Loucy (cell line): ENCODE measurements at regions not wholly inside any gene's neighbourhood (a gene's known extent, or its start where the extent isn't known, plus 50 kb on each side); places are given as distances from the start of the nearest gene placed in this dataset.

ENCODE experiments used
- H2AFZ ChIP-seq: fragments of 200-600 bp; sonication (generic); 2 replicates; pipeline ENCODE4 v1.6.0; 2016; ENCODE audit warnings: antibody characterized with exemption, mild to moderate bottlenecking, low read length, moderate library complexity
- H3F3A ChIP-seq: fragments of 200-600 bp; 2 replicates; pipeline ENCODE4 v1.6.0; 2016; ENCODE audit warnings: antibody characterized with exemption, low read depth, mild to moderate bottlenecking
- H3K27me3 ChIP-seq: fragments of 200-600 bp; sonication (generic); 2 replicates; pipeline ENCODE4 v1.6.1; 2014; ENCODE audit warnings: low read length, mild to moderate bottlenecking; ENCODE audit not compliant: insufficient read depth, poor library complexity, severe bottlenecking
- H3K36me3 ChIP-seq: fragments of 200-600 bp; sonication (generic); 2 replicates; pipeline ENCODE4 v1.6.1; 2016; ENCODE audit warnings: low read length; ENCODE audit not compliant: insufficient read depth
- H3K4me1 ChIP-seq: fragments of 200-600 bp; sonication (generic); 2 replicates; pipeline ENCODE4 v1.5.1; 2014; ENCODE audit warnings: low read length, mild to moderate bottlenecking; ENCODE audit not compliant: insufficient read depth, poor library complexity, severe bottlenecking
- H3K4me2 ChIP-seq: fragments of 200-600 bp; sonication (generic); 2 replicates; pipeline ENCODE4 v1.6.0; 2014; ENCODE audit warnings: antibody characterized with exemption, low read length, low read depth, mild to moderate bottlenecking; ENCODE audit not compliant: poor library complexity, severe bottlenecking
- H3K4me3 ChIP-seq: fragments of 200-600 bp; sonication (generic); 2 replicates; pipeline ENCODE4 v1.5.1; 2014; ENCODE audit warnings: low read length, mild to moderate bottlenecking, mixed read lengths; ENCODE audit not compliant: poor library complexity, severe bottlenecking
- H3K79me2 ChIP-seq: fragments of 200-600 bp; sonication (generic); 2 replicates; pipeline ENCODE4 v1.6.1; 2014; ENCODE audit warnings: low read length; ENCODE audit not compliant: insufficient read depth
- H3K9ac ChIP-seq: fragments of 200-600 bp; sonication (generic); 2 replicates; pipeline ENCODE4 v1.6.0; 2014; ENCODE audit warnings: mild to moderate bottlenecking, low read depth, low read length, moderate library complexity; ENCODE audit not compliant: poor library complexity, severe bottlenecking
- H3K9me2 ChIP-seq: fragments of 200-600 bp; sonication (generic); replicated peaks from 2 replicates; pipeline ENCODE4 v1.6.1; 2016; ENCODE audit warnings: low read depth, low read length, mixed read lengths
- H3K9me3 ChIP-seq: fragments of 200-600 bp; sonication (generic); 2 replicates; pipeline ENCODE4 v1.6.1; 2014; ENCODE audit warnings: mild to moderate bottlenecking, antibody characterized with exemption, low read length, low read depth; ENCODE audit not compliant: insufficient read depth
- H4K20me1 ChIP-seq: fragments of 200-600 bp; sonication (generic); 2 replicates; pipeline ENCODE4 v1.6.0; 2014; ENCODE audit warnings: antibody characterized with exemption, low read length, mild to moderate bottlenecking; ENCODE audit not compliant: insufficient read depth, poor library complexity, severe bottlenecking
- CTCF ChIP-seq: fragments of 200-600 bp; sonication (generic); conservative IDR thresholded peaks from 2 replicates; pipeline ENCODE4 v1.5.1; 2014; ENCODE audit warnings: mild to moderate bottlenecking, antibody characterized with exemption, low read length
- EZH2phosphoT487 ChIP-seq: fragments of 200-600 bp; IDR thresholded peaks from 2 replicates; pipeline ENCODE4 v1.6.1; 2018; ENCODE audit warnings: antibody characterized with exemption, mild to moderate bottlenecking, moderate library complexity, borderline replicate concordance

DNA sequence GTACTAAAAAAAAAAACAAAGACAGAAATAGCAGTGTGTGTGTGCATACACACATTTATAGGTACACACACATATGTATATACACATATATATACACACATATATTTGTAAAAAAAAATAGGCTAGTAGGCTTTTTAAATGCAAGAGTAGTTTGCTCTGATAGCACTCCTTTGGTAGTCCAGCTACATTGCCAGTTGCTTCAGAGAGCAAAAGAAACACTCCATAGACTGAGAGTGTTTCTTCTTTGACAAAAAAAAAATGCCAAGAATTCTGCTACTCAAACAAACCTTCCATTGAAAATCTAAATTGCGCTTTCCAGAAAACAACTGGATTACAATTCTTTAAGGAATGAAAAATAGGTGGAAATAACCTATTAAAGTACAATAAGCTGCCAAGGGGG lies 365.9 kb upstream of the GALNT5 start:
- Histone ChIP-seq H3K4me2 (no peak overlapping the region), H4K20me1 (no peaks in the 10 kb centered on the region), H3K4me1 (peaks cover 8% of the 10 kb centered on the region), H3K9me2 (no peaks in the 10 kb centered on the region), H3K79me2 (no peaks in the 10 kb centered on the region), H3K4me3 (no peak overlapping the region), H3F3A (no peaks in the 10 kb centered on the region), H3K36me3 (no peaks in the 10 kb centered on the region), H3K9ac (no peak overlapping the region), H2AFZ (no peak overlapping the region), H3K9me3 (no peaks in the 10 kb centered on the region), H3K27me3 (peaks cover 75% of the 10 kb centered on the region)
- TF ChIP-seq CTCF (no peak), EZH2phosphoT487 (no peak)

DNA sequence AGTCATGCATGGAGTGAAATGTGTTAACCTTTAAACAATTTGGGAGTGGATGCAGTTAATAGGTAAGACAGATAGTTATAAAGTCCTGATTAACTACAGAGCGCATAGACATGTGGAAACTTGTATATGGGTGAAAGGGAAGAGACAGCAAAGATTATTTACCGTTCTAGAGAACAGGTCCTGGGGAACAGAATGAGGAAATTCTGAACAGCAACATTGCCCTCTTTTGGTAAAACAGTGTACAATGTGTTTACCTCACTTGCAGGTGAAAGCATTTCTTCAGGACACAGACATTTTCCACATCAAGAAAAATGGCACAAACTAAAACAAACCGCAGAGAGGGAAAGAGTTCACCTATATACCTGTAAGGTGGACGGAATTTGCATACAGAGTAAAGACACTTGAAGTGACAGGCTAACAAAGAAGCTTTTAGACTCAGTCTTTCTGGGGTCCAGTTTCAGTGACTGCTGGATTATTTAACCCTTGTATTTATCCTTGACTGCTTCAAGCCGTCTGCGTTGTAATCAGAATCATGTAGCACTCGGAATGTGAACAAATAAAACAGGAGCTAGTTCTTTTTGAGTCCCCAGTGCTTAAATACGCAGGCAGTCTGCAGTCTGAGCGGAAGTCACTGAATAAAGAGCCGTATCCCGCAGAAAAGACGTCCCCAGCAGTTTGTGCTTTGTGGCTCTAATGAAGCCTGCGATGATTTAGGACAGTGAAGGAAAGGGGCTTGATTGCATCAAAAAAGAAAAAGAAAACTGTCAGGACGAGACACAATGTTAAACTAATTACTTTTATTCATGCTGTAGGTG lies 364.8 kb upstream of the GALNT5 start:
- Histone ChIP-seq H2AFZ (0 out of 2 replicates have a peak overlapping the region, but pooled peaks have one; percentile 31), H3K9ac (no peak overlapping the region), H3K4me2 (peak overlapping the region; percentile 25)

DNA sequence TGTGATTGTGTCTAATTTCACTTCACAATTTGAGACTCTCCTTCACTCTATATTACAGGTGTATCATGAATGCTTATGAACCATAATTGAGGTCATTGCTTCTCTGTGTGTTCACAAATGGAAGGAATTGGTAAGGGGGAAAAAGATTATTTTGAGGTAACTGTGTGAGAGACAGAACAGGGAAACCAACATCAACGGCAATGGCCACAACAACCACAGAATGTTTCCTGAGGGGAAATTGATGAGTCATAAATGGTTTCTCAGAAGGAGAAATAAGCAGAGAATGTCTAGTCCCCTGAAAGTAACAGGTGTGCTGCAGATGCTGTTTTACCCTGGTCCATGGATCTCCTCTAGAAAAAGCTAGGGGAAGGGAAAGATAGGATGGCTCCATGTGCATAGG lies 361.2 kb upstream of the GALNT5 start:
- Histone ChIP-seq H4K20me1 (no peaks in the 10 kb centered on the region), H3K4me1 (peaks cover 10% of the 10 kb centered on the region), H3K9ac (no peak overlapping the region), H3K36me3 (no peaks in the 10 kb centered on the region), H3K4me2 (peak overlapping the region; percentile 2), H3F3A (no peaks in the 10 kb centered on the region), H2AFZ (no peak overlapping the region), H3K4me3 (no peak overlapping the region), H3K9me2 (no peaks in the 10 kb centered on the region), H3K9me3 (no peaks in the 10 kb centered on the region), H3K27me3 (peaks cover 93% of the 10 kb centered on the region), H3K79me2 (no peaks in the 10 kb centered on the region)
- TF ChIP-seq EZH2phosphoT487: no peak
- TF ChIP-seq CTCF: no peak

More for the DNA sequence above, 364.8 kb upstream of the GALNT5 start:
- Histone ChIP-seq H3K79me2 (no peaks in the 10 kb centered on the region), H3K27me3 (peaks cover 86% of the 10 kb centered on the region), H3K4me3 (peak overlapping the region; percentile 11), H3K9me3 (no peaks in the 10 kb centered on the region), H3K9me2 (no peaks in the 10 kb centered on the region), H3K4me1 (peaks cover 10% of the 10 kb centered on the region), H3F3A (no peaks in the 10 kb centered on the region), H4K20me1 (no peaks in the 10 kb centered on the region), H3K36me3 (no peaks in the 10 kb centered on the region)
- TF ChIP-seq CTCF: peak; percentile 66
- TF ChIP-seq EZH2phosphoT487: no peak
